IMR-90 (cell line): ENCODE measurements at regions not wholly inside any gene's neighbourhood (a gene's known extent, or its start where the extent isn't known, plus 50 kb on each side); places are given as distances from the start of the nearest gene placed in this dataset.

ENCODE experiments used
- ATAC-seq: fragments of 200-7000 bp; cut with Tn5 transposase; 2 replicates; pipeline ENCODE4 v1.9.1; 2020; ENCODE audit warnings: low read depth, mild to moderate bottlenecking, moderate library complexity
- BruUV-seq: library from RNA; stranded (reverse); fragments of 400-500 nt; replicated peaks from 2 replicates; lab custom pipeline; 2021; lab: Mats Ljungman, UMichigan
- CTCF ChIA-PET: fragments of 300-600 bp; formaldehyde crosslinking; extraction: SDS; loops from one replicate; lab custom pipeline; 2021; ENCODE audit warnings: antibody characterized with exemption; lab: Yijun Ruan, JAX
- POLR2A ChIA-PET: fragments of 300-600 bp; sonication (Branson Sonifier 250); formaldehyde crosslinking; loops from one replicate; lab custom pipeline; 2022; ENCODE audit warnings: antibody characterized with exemption; ENCODE audit not compliant: unreplicated experiment; lab: Charles Lee
- DNase-seq: peaks from one replicate; pipeline ENCODE4 v3.0.0; 2013
- H2AFZ ChIP-seq: replicated peaks from 2 replicates; pipeline ENCODE3; 2013; ENCODE audit warnings: low read length, mild to moderate bottlenecking; ENCODE audit not compliant: poor library complexity
- H2AK5ac ChIP-seq: 2 replicates; pipeline ENCODE4 v1.6.1; 2013; ENCODE audit warnings: low read depth, low read length, inconsistent platforms
- H2AK9ac ChIP-seq: replicated peaks from 2 replicates; pipeline ENCODE3; 2013; ENCODE audit warnings: mild to moderate bottlenecking, low read depth, low read length, moderate library complexity; ENCODE audit not compliant: poor library complexity
- H2BK120ac ChIP-seq: 2 replicates; pipeline ENCODE4 v1.6.1; 2013; ENCODE audit warnings: low read depth, low read length, inconsistent platforms
- H2BK15ac ChIP-seq: 3 replicates; pipeline ENCODE4 v1.6.1; 2013; ENCODE audit warnings: low read depth, low read length, inconsistent platforms
- H2BK20ac ChIP-seq: 2 replicates; pipeline ENCODE4 v1.6.1; 2013; ENCODE audit warnings: low read depth, mild to moderate bottlenecking, inconsistent platforms, low read length, moderate library complexity
- H2BK5ac ChIP-seq: 2 replicates; pipeline ENCODE4 v1.6.1; 2013; ENCODE audit warnings: mild to moderate bottlenecking, low read depth, low read length, inconsistent platforms; ENCODE audit not compliant: poor library complexity, severe bottlenecking
- H3K14ac ChIP-seq: replicated peaks from 2 replicates; pipeline ENCODE4 v1.6.1; 2013; ENCODE audit warnings: low read depth, low read length, inconsistent platforms
- H3K18ac ChIP-seq: 2 replicates; pipeline ENCODE4 v1.6.1; 2013; ENCODE audit warnings: low read depth, low read length, control low read depth
- H3K23ac ChIP-seq: 2 replicates; pipeline ENCODE4 v1.6.1; 2013; ENCODE audit warnings: low read depth, low read length, inconsistent platforms
- H3K27ac ChIP-seq: 2 replicates; pipeline ENCODE4 v1.5.1; 2013; ENCODE audit warnings: mild to moderate bottlenecking, control low read depth, low read length; ENCODE audit not compliant: insufficient read depth
- H3K27me3 ChIP-seq: 2 replicates; pipeline ENCODE4 v1.6.1; 2013; ENCODE audit warnings: low read length; ENCODE audit not compliant: control insufficient read depth, insufficient read depth
- H3K36me3 ChIP-seq: 2 replicates; pipeline ENCODE4 v1.6.1; 2013; ENCODE audit warnings: low read length, mixed read lengths; ENCODE audit not compliant: control insufficient read depth, insufficient read depth
- H3K4ac ChIP-seq: 2 replicates; pipeline ENCODE4 v1.6.1; 2013; ENCODE audit warnings: low read depth, low read length, inconsistent platforms
- H3K4me1 ChIP-seq: 2 replicates; pipeline ENCODE4 v1.6.1; 2013; ENCODE audit warnings: low read length, mixed read lengths; ENCODE audit not compliant: control insufficient read depth, insufficient read depth
- H3K4me2 ChIP-seq: 2 replicates; pipeline ENCODE4 v1.6.1; 2013; ENCODE audit warnings: low read depth, mild to moderate bottlenecking, control low read depth, low read length, moderate library complexity
- H3K4me3 ChIP-seq: 2 replicates; pipeline ENCODE4 v1.5.1; 2013; ENCODE audit warnings: low read depth, mild to moderate bottlenecking, control low read depth, low read length, moderate library complexity; ENCODE audit not compliant: insufficient read depth
- H3K56ac ChIP-seq: 2 replicates; pipeline ENCODE4 v1.6.1; 2013; ENCODE audit warnings: low read length, inconsistent platforms; ENCODE audit not compliant: insufficient read depth; ENCODE audit errors: extremely low read depth
- H3K79me1 ChIP-seq, 2 experiments: 2 replicates each; pipeline ENCODE4 v1.6.1; 2013; ENCODE audit warnings: low read length in 2 of 2, inconsistent platforms in 1 of 2, low read depth in 1 of 2
- H3K9ac ChIP-seq: 2 replicates; pipeline ENCODE4 v1.6.1; 2013; ENCODE audit warnings: low read depth, low read length, control low read depth
- H3K9me1 ChIP-seq: 2 replicates; pipeline ENCODE4 v1.6.1; 2013; ENCODE audit warnings: low read length, inconsistent platforms; ENCODE audit not compliant: insufficient read depth
- H3K9me3 ChIP-seq: 2 replicates; pipeline ENCODE4 v1.6.1; 2013; ENCODE audit warnings: low read length; ENCODE audit not compliant: control insufficient read depth, insufficient read depth
- H4K20me1 ChIP-seq: 2 replicates; pipeline ENCODE4 v1.6.1; 2013; ENCODE audit warnings: low read length, inconsistent platforms; ENCODE audit not compliant: insufficient read depth
- H4K5ac ChIP-seq: 2 replicates; pipeline ENCODE4 v1.6.1; 2013; ENCODE audit warnings: mild to moderate bottlenecking, low read depth, low read length, control low read depth
- H4K8ac ChIP-seq, 2 experiments: 2 replicates each; pipeline ENCODE4 v1.6.1; 2013; ENCODE audit warnings: low read depth in 2 of 2, low read length in 2 of 2, control low read depth in 1 of 2, inconsistent platforms in 1 of 2
- H4K91ac ChIP-seq: 2 replicates; pipeline ENCODE4 v1.6.1; 2013; ENCODE audit warnings: low read depth, low read length, inconsistent platforms; ENCODE audit not compliant: insufficient read depth
- BHLHE40 ChIP-seq: fragments of 150-350 bp; IDR thresholded peaks from 2 replicates; pipeline ENCODE4 v1.6.1; 2016; ENCODE audit warnings: mild to moderate bottlenecking, low read depth, low read length
- CHD1 ChIP-seq: IDR thresholded peaks from 2 replicates; pipeline ENCODE4 v1.6.1; 2012; ENCODE audit warnings: low read depth, low read length, improper control_type of control experiment
- MXI1 ChIP-seq: IDR thresholded peaks from 2 replicates; pipeline ENCODE4 v1.6.1; 2012; ENCODE audit warnings: low read depth, mild to moderate bottlenecking, low read length, moderate library complexity, borderline replicate concordance
- NFE2L2 ChIP-seq: fragments of 150-350 bp; IDR thresholded peaks from 2 replicates; pipeline ENCODE4 v1.6.1; 2016; ENCODE audit warnings: low read depth, mild to moderate bottlenecking, low read length
- POLR2A ChIP-seq: IDR thresholded peaks from 2 replicates; pipeline ENCODE4 v1.6.1; 2012; ENCODE audit warnings: mild to moderate bottlenecking, low read depth, low read length
- RAD21 ChIP-seq: IDR thresholded peaks from 2 replicates; pipeline ENCODE4 v1.6.1; 2012; ENCODE audit warnings: low read length, improper control_type of control experiment
- RFX5 ChIP-seq: IDR thresholded peaks from 2 replicates; pipeline ENCODE4 v1.8.0; 2012; ENCODE audit warnings: low read depth, mild to moderate bottlenecking, low read length, moderate library complexity
- SMC3 ChIP-seq: fragments of 150-350 bp; IDR thresholded peaks from 2 replicates; pipeline ENCODE4 v1.6.1; 2016; ENCODE audit warnings: low read depth, mild to moderate bottlenecking, antibody characterized with exemption, low read length, moderate library complexity
- WGBS, 2 experiments: methylation state at CpG; one replicate each; pipeline versions ENCODE4 v1.1.5 to v1.1.7; 2013; ENCODE audit warnings: missing lambda C conversion rate in 2 of 2; ENCODE audit not compliant: insufficient read length in 1 of 2; ENCODE audit errors: extremely low coverage in 2 of 2; 5-methylcytosine and 5-hydroxymethylcytosine counted together
- dilution Hi-C: fragments of 300-500 bp; cut with HindIII; formaldehyde crosslinking; loops from one replicate; pipeline ENCODE4 v1.14.3; 2018; ENCODE audit warnings: low sequenced_read_pairs; ENCODE audit not compliant: unreplicated experiment
- in situ Hi-C: fragments of 300-500 bp; cut with MboI; formaldehyde crosslinking; loops from 3 replicates; pipeline ENCODE4 v1.14.3; 2019; ENCODE audit warnings: low sequenced_read_pairs, inconsistent platforms, mixed read lengths
- intact Hi-C: fragments of 100-400 bp; cut with micrococcal nuclease; formaldehyde crosslinking; loops from 2 replicates; pipeline ENCODE4 v1.10.0; 2022

- dilution Hi-C loops (no loop called here), in situ Hi-C loops (no loop called here), intact Hi-C loops (no loop called here)
- no peak overlapping the region for H2BK15ac ChIP-seq
- H3K36me3 ChIP-seq, result no peaks in the 10 kb centered on the region
- no peak overlapping the region for H2AK5ac ChIP-seq
- no peak overlapping the region for H2BK120ac ChIP-seq
- H2BK20ac ChIP-seq, result no peak overlapping the region
- no peak for ATAC-seq
- CTCF ChIA-PET, result no interaction called here
- no peak overlapping the region for H4K91ac ChIP-seq
- TF ChIP-seq RAD21 (no peak), NFE2L2 (no peak), POLR2A (no peak), BHLHE40 (no peak), MXI1 (no peak), SMC3 (no peak), CHD1 (no peak), RFX5 (no peak)
- no peak overlapping the region for H3K23ac ChIP-seq
- H3K9ac ChIP-seq, result no peak overlapping the region
- H4K5ac ChIP-seq, result no peak overlapping the region
- H3K4me2 ChIP-seq, result no peak overlapping the region
- no peaks in the 10 kb centered on the region for H3K9me3 ChIP-seq
- no peak overlapping the region for H3K4ac ChIP-seq
- no peaks in the 10 kb centered on the region for H3K9me1 ChIP-seq
- H4K8ac ChIP-seq, result no peak overlapping the region
- WGBS, 2 experiments, result 50% methylated on average over 1 of the region's 5 CpGs; no CpG with 5 or more reads in 1 of the 2 experiments
- no peak for DNase-seq
- no peak overlapping the region for H3K18ac ChIP-seq
- BruUV-seq, result no TSS peak
- H4K20me1 ChIP-seq, result no peaks in the 10 kb centered on the region
- H3K27me3 ChIP-seq, result peaks cover 8% of the 10 kb centered on the region
- no peaks in the 10 kb centered on the region for H3K4me1 ChIP-seq
- H3K14ac ChIP-seq, result no peak overlapping the region
- H2BK5ac ChIP-seq, result no peak overlapping the region
- no peak overlapping the region for H2AK9ac ChIP-seq
- POLR2A ChIA-PET, result no interaction called here
- no peak overlapping the region for H3K27ac ChIP-seq
- H3K56ac ChIP-seq, result no peak overlapping the region
- no peaks in the 10 kb centered on the region for H3K79me1 ChIP-seq
- H3K4me3 ChIP-seq, result no peak overlapping the region
- peak overlapping the region; percentile 14 for H2AFZ ChIP-seq
Measured at GRCh38 chr16:48909231-48909630, 299.3 kb upstream of the N4BP1 start.
